H1 (cell line): ENCODE measurements at regions not wholly inside any gene's neighbourhood (a gene's known extent, or its start where the extent isn't known, plus 50 kb on each side); places are given as distances from the start of the nearest gene placed in this dataset.

Experiments
- ASH2L ChIP-seq: fragments of 200-600, 300-600 bp; sonication (generic); IDR thresholded peaks from one replicate; pipeline ENCODE4 v1.7.1; 2017; ENCODE audit warnings: low read length
- CREB1 ChIP-seq: IDR thresholded peaks from 2 replicates; pipeline ENCODE4 v1.6.1; 2012; ENCODE audit warnings: inconsistent platforms
- E2F6 ChIP-seq: IDR thresholded peaks from 2 replicates; pipeline ENCODE4 v1.6.1; 2012; ENCODE audit warnings: inconsistent platforms
- HDAC2 ChIP-seq, 2 experiments: fragments of 300-600 bp in 1 of 2; sonication (generic) in 1 of 2; IDR thresholded peaks; 2 replicates each; pipeline ENCODE4 v1.6.1; 2011 to 2012; ENCODE audit warnings: low read depth in 2 of 2, low read length in 2 of 2, mild to moderate bottlenecking in 2 of 2, moderate library complexity in 2 of 2, borderline replicate concordance in 1 of 2, inconsistent platforms in 1 of 2
- PHF8 ChIP-seq: fragments of 200-600 bp; sonication (generic); conservative IDR thresholded peaks from 2 replicates; pipeline ENCODE4 v1.7.1; 2012; ENCODE audit warnings: low read depth, mild to moderate bottlenecking, inconsistent platforms, low read length, moderate library complexity

- no peak for TF ChIP-seq HDAC2 (IDR thresholded peaks at IDR 0.05; ENCODE audit: borderline replicate concordance in 1 of 2, low read depth in 2 of 2, low read length in 2 of 2)
- TF ChIP-seq E2F6 = no peak
- TF ChIP-seq PHF8 = no peak
- no peak for TF ChIP-seq CREB1
- TF ChIP-seq ASH2L = no peak
Measured at GRCh38 chr10:89869592-89870156, 168.3 kb downstream of the KIF20B start (continued).
